ENCODE measurements at regions not wholly inside any gene's neighbourhood (a gene's known extent, or its start where the extent isn't known, plus 50 kb on each side); places are given as distances from the start of the nearest gene placed in this dataset.
"Not testable (repeated sequence)": the region's sequence is repeated elsewhere in the genome, so short reads cannot be mapped to it uniquely, and the experiment has no call there.

DNA sequence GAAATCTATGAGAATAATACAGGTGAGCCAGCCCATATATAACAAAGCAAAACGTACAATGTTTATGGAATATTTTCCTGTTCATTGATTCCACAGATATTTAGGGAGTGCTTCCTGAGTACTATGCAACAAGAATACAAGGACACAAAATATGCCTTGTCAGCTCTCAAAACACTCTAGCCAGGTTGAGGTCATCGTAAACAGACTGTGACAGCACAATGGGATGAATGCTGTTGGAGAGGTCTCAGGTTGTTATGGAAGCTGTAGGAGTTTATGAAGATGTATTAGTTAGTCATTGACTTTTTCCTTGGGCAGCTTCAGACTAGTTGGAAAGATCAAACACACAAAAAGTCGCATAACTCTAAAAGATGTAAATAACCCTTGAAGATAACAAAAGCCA lies 98.1 kb upstream of the SEC22B start:
- TF ChIP-seq ZNF57 (CRISPR knock-in tag; IDR thresholded peaks at IDR 0.05); JUN (IDR thresholded peaks at IDR 0.05; ENCODE audit: borderline replicate concordance, low read depth, low read length); JUN (CRISPR knock-in tag; IDR thresholded peaks at IDR 0.05; ENCODE audit: borderline replicate concordance); EZH2 (IDR thresholded peaks at IDR 0.05; ENCODE audit: borderline replicate concordance, low read depth, low read length); NR2C2 (CRISPR knock-in tag; IDR thresholded peaks at IDR 0.05); NR2C2 (tag; IDR thresholded peaks at IDR 0.05); CHD4 (IDR thresholded peaks at IDR 0.05; ENCODE audit: insufficient read depth, insufficient replicate concordance, low read depth, low read length, poor library complexity, severe bottlenecking); FOSL1 (tag; conservative IDR thresholded peaks at IDR 0.05); SIN3A (IDR thresholded peaks at IDR 0.05; ENCODE audit: borderline replicate concordance in 2 of 2, control insufficient read depth in 1 of 2, low read depth in 2 of 2, low read length in 2 of 2); RAD21 (CRISPR knock-in tag; conservative IDR thresholded peaks at IDR 0.05 in 1 of 2, IDR thresholded peaks at IDR 0.05 in 1 of 2); CREB1 (IDR thresholded peaks at IDR 0.05); CREB1 (CRISPR knock-in tag; IDR thresholded peaks at IDR 0.05): not testable (repeated sequence)
- TF ChIP-seq, protein P1, sequence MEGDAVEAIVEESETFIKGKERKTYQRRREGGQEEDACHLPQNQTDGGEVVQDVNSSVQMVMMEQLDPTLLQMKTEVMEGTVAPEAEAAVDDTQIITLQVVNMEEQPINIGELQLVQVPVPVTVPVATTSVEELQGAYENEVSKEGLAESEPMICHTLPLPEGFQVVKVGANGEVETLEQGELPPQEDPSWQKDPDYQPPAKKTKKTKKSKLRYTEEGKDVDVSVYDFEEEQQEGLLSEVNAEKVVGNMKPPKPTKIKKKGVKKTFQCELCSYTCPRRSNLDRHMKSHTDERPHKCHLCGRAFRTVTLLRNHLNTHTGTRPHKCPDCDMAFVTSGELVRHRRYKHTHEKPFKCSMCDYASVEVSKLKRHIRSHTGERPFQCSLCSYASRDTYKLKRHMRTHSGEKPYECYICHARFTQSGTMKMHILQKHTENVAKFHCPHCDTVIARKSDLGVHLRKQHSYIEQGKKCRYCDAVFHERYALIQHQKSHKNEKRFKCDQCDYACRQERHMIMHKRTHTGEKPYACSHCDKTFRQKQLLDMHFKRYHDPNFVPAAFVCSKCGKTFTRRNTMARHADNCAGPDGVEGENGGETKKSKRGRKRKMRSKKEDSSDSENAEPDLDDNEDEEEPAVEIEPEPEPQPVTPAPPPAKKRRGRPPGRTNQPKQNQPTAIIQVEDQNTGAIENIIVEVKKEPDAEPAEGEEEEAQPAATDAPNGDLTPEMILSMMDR (IDR thresholded peaks at IDR 0.05 in 2 of 3, conservative IDR thresholded peaks at IDR 0.05 in 1 of 3; ENCODE audit: insufficient read depth in 2 of 3, low read depth in 1 of 3, low read length in 3 of 3): not testable (repeated sequence)

All from K562 (cell line).